ENCODE measurements at regions not wholly inside any gene's neighbourhood (a gene's known extent, or its start where the extent isn't known, plus 50 kb on each side); places are given as distances from the start of the nearest gene placed in this dataset.
A peak's percentile ranks its signal among the peaks of the same experiment; 100 is the strongest.

- DNase-seq (ENCODE audit: low read depth) = no peak
Measured at GRCh38 chr5:93057311-93057710, 523.7 kb downstream of the NR2F1-AS1 start.

- DNase-seq (ENCODE audit: low read depth) = no peak
Measured at GRCh38 chr5:93055971-93056370, 525.0 kb downstream of the NR2F1-AS1 start.

GRCh38 chr5:93055561-93055960 is 525.5 kb downstream of the NR2F1-AS1 start:
- DNase-seq (ENCODE audit: low read depth) = no peak

GRCh38 chr5:93054424-93055163 is 526.4 kb downstream of the NR2F1-AS1 start:
- peak; percentile 42 for DNase-seq (ENCODE audit: low read depth)

- DNase-seq (ENCODE audit: low read depth) = peak; percentile 24
Measured at GRCh38 chr5:93053825-93054224, 527.2 kb downstream of the NR2F1-AS1 start.

- no peak for DNase-seq (ENCODE audit: low read depth)
Measured at GRCh38 chr5:93048858-93049257, 532.2 kb downstream of the NR2F1-AS1 start.

GRCh38 chr5:93044859-93045666 is 536.0 kb downstream of the NR2F1-AS1 start:
- DNase-seq (ENCODE audit: low read depth) = no peak

GRCh38 chr5:93039888-93040287 is 541.1 kb downstream of the NR2F1-AS1 start:
- no peak for DNase-seq (ENCODE audit: low read depth)

GRCh38 chr5:93034621-93035590 is 546.1 kb downstream of the NR2F1-AS1 start:
- DNase-seq (ENCODE audit: low read depth) = no peak

- DNase-seq (ENCODE audit: low read depth) = no peak
Measured at GRCh38 chr5:93022796-93023447, 558.1 kb downstream of the NR2F1-AS1 start.

- DNase-seq (ENCODE audit: low read depth) = no peak
Measured at GRCh38 chr5:93022211-93022610, 558.8 kb downstream of the NR2F1-AS1 start.

GRCh38 chr5:93019896-93020295 is 561.1 kb downstream of the NR2F1-AS1 start:
- no peak for DNase-seq (ENCODE audit: low read depth)

- DNase-seq (ENCODE audit: low read depth) = no peak
Measured at GRCh38 chr5:93018461-93018860, 562.6 kb downstream of the NR2F1-AS1 start.

GRCh38 chr5:93017849-93018248 is 563.2 kb downstream of the NR2F1-AS1 start:
- DNase-seq (ENCODE audit: low read depth) = peak; percentile 29

- no peak for DNase-seq (ENCODE audit: low read depth)
Measured at GRCh38 chr5:93017376-93017775, 563.6 kb downstream of the NR2F1-AS1 start.

GRCh38 chr5:93010616-93011015 is 570.4 kb downstream of the NR2F1-AS1 start:
- DNase-seq (ENCODE audit: low read depth) = no peak

- DNase-seq (ENCODE audit: low read depth) = no peak
Measured at GRCh38 chr5:93010037-93010436, 571.0 kb downstream of the NR2F1-AS1 start.

- no peak for DNase-seq (ENCODE audit: low read depth)
Measured at GRCh38 chr5:93008502-93009207, 572.4 kb downstream of the NR2F1-AS1 start.

GRCh38 chr5:93006915-93007314 is 574.1 kb downstream of the NR2F1-AS1 start:
- no peak for DNase-seq (ENCODE audit: low read depth)

- DNase-seq (ENCODE audit: low read depth) = no peak
Measured at GRCh38 chr5:92998456-92998855, 582.6 kb downstream of the NR2F1-AS1 start.

GRCh38 chr5:92994392-92994791 is 586.6 kb downstream of the NR2F1-AS1 start:
- DNase-seq (ENCODE audit: low read depth) = no peak

Data from fibroblast of the conjunctiva (primary cell).